ENCODE measurements at regions not wholly inside any gene's neighbourhood (a gene's known extent, or its start where the extent isn't known, plus 50 kb on each side); places are given as distances from the start of the nearest gene placed in this dataset.

GRCh38 chr1:201645956-201646355 is 107.0 kb downstream of the NAV1 start:
- H3K36me3 ChIP-seq (replicated peaks in 1 of 2; ENCODE audit: control insufficient read depth in 1 of 2, insufficient read depth in 2 of 2, low read length in 1 of 2): peaks cover 8 to 27% of the 10 kb centered on the region in 2 experiments
- H3F3A ChIP-seq (replicated peaks; ENCODE audit: insufficient read depth): peaks cover 48% of the 10 kb centered on the region
- WGBS (ENCODE audit: low lambda C conversion rate): 73% methylated on average over 2 of the region's 3 CpGs
- H2AFZ ChIP-seq (ENCODE audit: low read depth): no peak overlapping the region
- H3K27ac ChIP-seq (ENCODE audit: low read depth in 2 of 2, low read length in 1 of 2): peak overlapping the region in 1 of 2 experiments; percentile 35; a peak in 2 of 4 replicates
- peaks cover 67% of the 10 kb centered on the region for H3K79me2 ChIP-seq (ENCODE audit: insufficient read depth)
- H4K20me1 ChIP-seq (ENCODE audit: insufficient read depth): peaks cover 31% of the 10 kb centered on the region
- ChIA-PET POLR2A (no interaction called here), CTCF (interaction anchor here (6.6 kb wide), 1 partner anchor 87 kb away, joined by 75 read pairs; no protein-coding TSS in a partner anchor)
- H3K9me2 ChIP-seq: no peaks in the 10 kb centered on the region
- H3K4me3 ChIP-seq (ENCODE audit: low read depth in 2 of 2, low read length in 1 of 2): no peak overlapping the region
- H3K4me1 ChIP-seq (ENCODE audit: control insufficient read depth in 1 of 2, insufficient read depth in 2 of 2, low read depth in 1 of 2, low read length in 1 of 2): peaks cover 18 to 29% of the 10 kb centered on the region in 2 experiments; a peak in 3 of 4 replicates
- no peak for TF ChIP-seq EZH2phosphoT487 (IDR thresholded peaks at IDR 0.05; ENCODE audit: borderline replicate concordance, low read depth)
- TF ChIP-seq EP300 (IDR thresholded peaks at IDR 0.05; ENCODE audit: borderline replicate concordance in 1 of 2, low read depth in 1 of 2, low read length in 1 of 2): no peak
- no peak for TF ChIP-seq NFIC (IDR thresholded peaks at IDR 0.05; ENCODE audit: borderline replicate concordance)
- no peak for TF ChIP-seq CHD2 (IDR thresholded peaks at IDR 0.05; ENCODE audit: low read length, partially characterized antibody)
- TF ChIP-seq TCF12 (IDR thresholded peaks at IDR 0.05): no peak
- no peak for TF ChIP-seq FOXJ3 (CRISPR knock-in tag; IDR thresholded peaks at IDR 0.05)
- TF ChIP-seq FOXM1 (IDR thresholded peaks at IDR 0.05; ENCODE audit: low read depth): no peak
- no peak for TF ChIP-seq ELF1 (IDR thresholded peaks at IDR 0.05)
- TF ChIP-seq JUND (IDR thresholded peaks at IDR 0.05): no peak
- no peak for TF ChIP-seq SIN3A (IDR thresholded peaks at IDR 0.05; ENCODE audit: borderline replicate concordance, low read depth, low read length)
- TF ChIP-seq TAF1 (IDR thresholded peaks at IDR 0.05; ENCODE audit: borderline replicate concordance, low read depth, low read length): no peak
- H3K9ac ChIP-seq: no peak overlapping the region
- no peaks in the 10 kb centered on the region for H3K27me3 ChIP-seq (ENCODE audit: insufficient read depth)
- DNase-seq: no peak
- no peaks in the 10 kb centered on the region for H3K9me3 ChIP-seq
- H3K4me2 ChIP-seq: no peak overlapping the region

DNA sequence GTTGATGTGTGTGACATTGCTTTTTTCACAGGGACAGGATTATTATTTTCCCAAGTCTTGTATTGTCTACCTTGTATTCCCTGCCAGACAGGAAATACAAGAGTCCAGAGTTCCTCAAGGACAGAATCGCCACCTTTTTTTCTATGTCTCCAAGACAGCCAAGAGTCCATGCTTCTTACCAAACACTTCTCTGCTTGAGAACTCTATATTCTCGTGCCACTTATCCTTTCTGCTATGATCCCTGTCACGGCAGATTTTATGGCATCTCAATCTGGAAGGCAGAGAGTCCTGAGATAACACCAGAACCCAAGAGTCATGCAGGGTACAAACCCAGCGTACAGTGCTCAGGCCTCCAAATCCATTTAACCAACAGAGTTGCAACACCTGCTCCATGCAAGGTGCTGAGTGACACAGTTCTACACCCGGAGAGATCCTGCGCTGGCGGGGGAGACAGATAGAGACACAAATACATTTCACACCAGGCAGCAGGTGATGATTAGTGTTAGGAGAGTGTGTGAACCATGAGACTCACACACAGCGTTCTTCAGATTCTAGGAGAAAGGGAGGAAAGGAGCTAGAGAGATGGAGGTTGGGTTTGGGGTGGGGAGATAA is 107.6 kb downstream of the NAV1 start:
- Histone ChIP-seq H3F3A (replicated peaks; ENCODE audit: insufficient read depth) (peaks cover 43% of the 10 kb centered on the region), H4K20me1 (ENCODE audit: insufficient read depth) (peaks cover 32% of the 10 kb centered on the region), H3K9ac (no peak overlapping the region; the same call in 1 of the 2 replicates), H3K27me3 (ENCODE audit: insufficient read depth) (no peaks in the 10 kb centered on the region), H3K4me3 (ENCODE audit: low read depth in 2 of 2, low read length in 1 of 2) (no peak overlapping the region), H3K27ac (ENCODE audit: low read depth in 2 of 2, low read length in 1 of 2) (peak overlapping the region in 1 of 2 experiments; percentile 35; a peak in 1 of 4 replicates), H2AFZ (ENCODE audit: low read depth) (no peak overlapping the region), H3K9me3 (no peaks in the 10 kb centered on the region), H3K36me3 (replicated peaks in 1 of 2; ENCODE audit: control insufficient read depth in 1 of 2, insufficient read depth in 2 of 2, low read length in 1 of 2) (peaks cover 8 to 27% of the 10 kb centered on the region in 2 experiments), H3K79me2 (ENCODE audit: insufficient read depth) (peaks cover 73% of the 10 kb centered on the region), H3K4me1 (ENCODE audit: control insufficient read depth in 1 of 2, insufficient read depth in 2 of 2, low read depth in 1 of 2, low read length in 1 of 2) (peaks cover 23 to 35% of the 10 kb centered on the region in 2 experiments; a peak in 3 of 4 replicates), H3K9me2 (no peaks in the 10 kb centered on the region), H3K4me2 (0 out of 2 replicates have a peak overlapping the region, but pooled peaks have one; percentile 92)
- WGBS (ENCODE audit: low lambda C conversion rate): 95% methylated on average over 8 of the region's 8 CpGs
- DNase-seq: no peak
- CTCF ChIA-PET: interaction anchor here (0.7 to 6.6 kb wide), 4 partner anchors 32 to 88 kb away, joined by 3 to 75 read pairs (median 4); no protein-coding TSS in a partner anchor
- POLR2A ChIA-PET: no interaction called here
- TF ChIP-seq CHD2 (IDR thresholded peaks at IDR 0.05; ENCODE audit: low read length, partially characterized antibody): no peak
- TF ChIP-seq, protein P1, sequence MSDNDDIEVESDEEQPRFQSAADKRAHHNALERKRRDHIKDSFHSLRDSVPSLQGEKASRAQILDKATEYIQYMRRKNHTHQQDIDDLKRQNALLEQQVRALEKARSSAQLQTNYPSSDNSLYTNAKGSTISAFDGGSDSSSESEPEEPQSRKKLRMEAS (IDR thresholded peaks at IDR 0.05; ENCODE audit: low read depth): no peak
- no peak for TF ChIP-seq RXRA (IDR thresholded peaks at IDR 0.05; ENCODE audit: borderline replicate concordance, low read depth)
- TF ChIP-seq SIN3A (IDR thresholded peaks at IDR 0.05; ENCODE audit: borderline replicate concordance, low read depth, low read length): no peak
- TF ChIP-seq, protein P2, sequence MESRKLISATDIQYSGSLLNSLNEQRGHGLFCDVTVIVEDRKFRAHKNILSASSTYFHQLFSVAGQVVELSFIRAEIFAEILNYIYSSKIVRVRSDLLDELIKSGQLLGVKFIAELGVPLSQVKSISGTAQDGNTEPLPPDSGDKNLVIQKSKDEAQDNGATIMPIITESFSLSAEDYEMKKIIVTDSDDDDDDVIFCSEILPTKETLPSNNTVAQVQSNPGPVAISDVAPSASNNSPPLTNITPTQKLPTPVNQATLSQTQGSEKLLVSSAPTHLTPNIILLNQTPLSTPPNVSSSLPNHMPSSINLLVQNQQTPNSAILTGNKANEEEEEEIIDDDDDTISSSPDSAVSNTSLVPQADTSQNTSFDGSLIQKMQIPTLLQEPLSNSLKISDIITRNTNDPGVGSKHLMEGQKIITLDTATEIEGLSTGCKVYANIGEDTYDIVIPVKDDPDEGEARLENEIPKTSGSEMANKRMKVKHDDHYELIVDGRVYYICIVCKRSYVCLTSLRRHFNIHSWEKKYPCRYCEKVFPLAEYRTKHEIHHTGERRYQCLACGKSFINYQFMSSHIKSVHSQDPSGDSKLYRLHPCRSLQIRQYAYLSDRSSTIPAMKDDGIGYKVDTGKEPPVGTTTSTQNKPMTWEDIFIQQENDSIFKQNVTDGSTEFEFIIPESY (IDR thresholded peaks at IDR 0.05; ENCODE audit: borderline replicate concordance, low read depth): no peak
- TF ChIP-seq FOSL2 (IDR thresholded peaks at IDR 0.05; ENCODE audit: borderline replicate concordance, low read depth): no peak
- TF ChIP-seq, protein P3, sequence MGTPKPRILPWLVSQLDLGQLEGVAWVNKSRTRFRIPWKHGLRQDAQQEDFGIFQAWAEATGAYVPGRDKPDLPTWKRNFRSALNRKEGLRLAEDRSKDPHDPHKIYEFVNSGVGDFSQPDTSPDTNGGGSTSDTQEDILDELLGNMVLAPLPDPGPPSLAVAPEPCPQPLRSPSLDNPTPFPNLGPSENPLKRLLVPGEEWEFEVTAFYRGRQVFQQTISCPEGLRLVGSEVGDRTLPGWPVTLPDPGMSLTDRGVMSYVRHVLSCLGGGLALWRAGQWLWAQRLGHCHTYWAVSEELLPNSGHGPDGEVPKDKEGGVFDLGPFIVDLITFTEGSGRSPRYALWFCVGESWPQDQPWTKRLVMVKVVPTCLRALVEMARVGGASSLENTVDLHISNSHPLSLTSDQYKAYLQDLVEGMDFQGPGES (IDR thresholded peaks at IDR 0.05; ENCODE audit: low read depth, low read length): no peak
- TF ChIP-seq JUND (IDR thresholded peaks at IDR 0.05): no peak
- TF ChIP-seq CTCF (IDR thresholded peaks at IDR 0.05): no peak
- no peak for TF ChIP-seq EP300 (IDR thresholded peaks at IDR 0.05; ENCODE audit: borderline replicate concordance in 1 of 2, low read depth in 1 of 2, low read length in 1 of 2)
- no peak for TF ChIP-seq NRF1 (IDR thresholded peaks at IDR 0.05; ENCODE audit: low read depth, low read length)
- no peak for TF ChIP-seq PBX3 (IDR thresholded peaks at IDR 0.05)
- no peak for TF ChIP-seq MXI1 (IDR thresholded peaks at IDR 0.05; ENCODE audit: low read depth, low read length)
- no peak for TF ChIP-seq TEAD4 (IDR thresholded peaks at IDR 0.05; ENCODE audit: borderline replicate concordance, insufficient read depth)
- no peak for TF ChIP-seq TCF12 (IDR thresholded peaks at IDR 0.05)
